ENCODE measurements at regions not wholly inside any gene's neighbourhood (a gene's known extent, or its start where the extent isn't known, plus 50 kb on each side); places are given as distances from the start of the nearest gene placed in this dataset.

DNA sequence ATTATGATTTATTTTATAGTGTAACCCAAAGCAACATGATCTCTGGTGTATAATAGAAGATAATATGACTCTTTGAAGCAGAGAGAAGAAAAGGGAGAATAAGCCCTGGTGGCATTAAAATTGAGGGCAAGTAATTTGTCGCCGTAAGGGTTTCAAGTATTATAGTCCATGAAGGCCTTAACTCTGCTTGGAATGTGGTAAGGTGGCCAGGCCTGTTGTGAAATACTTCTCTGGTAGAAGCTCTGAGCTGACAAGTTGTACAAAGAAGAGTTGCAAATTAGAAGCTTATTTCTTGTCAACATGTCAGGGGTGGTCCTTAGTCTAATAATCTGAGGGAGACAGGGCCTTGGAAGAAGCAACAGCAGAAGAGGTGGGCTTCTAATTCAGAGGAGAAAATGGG lies 151.7 kb upstream of the HHIP start:
- DNase-seq, result no peak

DNA sequence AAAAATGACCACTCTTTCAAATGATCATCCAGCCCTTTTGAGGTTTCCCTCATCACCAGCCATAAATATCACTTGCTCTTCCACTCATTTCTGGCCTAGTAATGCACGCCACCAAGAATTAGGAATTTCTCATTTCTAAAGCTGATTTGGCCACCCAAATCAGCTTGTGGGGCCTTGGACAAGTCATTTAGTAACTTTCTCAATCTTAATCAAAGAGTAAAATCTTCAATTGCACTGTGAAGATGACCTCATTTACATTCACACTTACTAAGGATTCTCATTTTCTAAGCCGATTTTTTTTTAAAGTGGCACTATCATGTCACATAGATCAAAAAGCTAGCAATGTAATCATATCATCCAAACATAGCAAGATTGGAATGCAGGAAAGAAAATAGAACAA lies 150.0 kb upstream of the HHIP start:
- DNase-seq, result no peak

DNA sequence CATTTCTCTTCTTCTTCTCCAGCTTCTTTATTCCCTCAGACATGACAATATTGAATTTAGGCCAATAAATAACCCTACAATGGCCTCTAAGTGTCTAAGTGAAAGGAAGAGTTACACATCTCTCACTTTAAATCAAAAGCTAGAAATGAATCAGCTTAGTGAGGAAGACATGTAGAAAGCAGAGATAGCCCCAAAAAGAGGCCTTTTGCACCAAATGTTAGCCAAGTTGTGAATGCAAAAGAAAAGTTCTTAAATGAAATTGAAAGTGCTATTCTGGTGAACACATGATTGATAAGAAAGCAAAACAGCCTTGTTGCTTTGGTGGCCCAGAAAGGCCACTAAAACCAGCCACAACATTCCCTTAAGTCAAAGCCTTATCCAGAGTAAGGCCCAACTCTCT lies 146.2 kb upstream of the HHIP start:
- no peak for DNase-seq

DNA sequence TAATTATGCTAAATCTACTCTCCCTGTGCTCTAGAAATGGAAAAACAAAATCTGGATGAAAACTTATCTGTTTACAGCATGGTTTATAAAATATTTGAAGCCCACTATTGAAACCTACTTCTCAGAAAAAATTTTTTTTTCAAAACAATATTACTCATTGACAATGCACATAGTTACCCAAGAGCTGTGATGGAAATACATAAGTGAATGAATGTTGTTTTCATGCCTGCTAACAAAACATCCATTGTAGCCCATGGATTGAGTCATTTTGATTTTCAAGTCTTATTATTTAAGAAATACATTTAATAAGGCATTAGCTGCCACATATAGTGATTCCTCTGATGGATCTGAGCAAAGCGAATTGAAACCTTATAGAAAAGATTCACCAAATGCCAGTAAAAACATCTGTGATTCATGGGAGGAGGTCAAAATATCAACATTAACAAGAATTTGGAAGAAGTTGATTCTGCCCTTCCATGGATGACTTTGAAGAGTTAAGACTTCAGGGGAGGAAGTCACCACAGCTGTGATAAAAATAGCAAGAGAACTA lies 144.7 kb upstream of the HHIP start:
- peak; percentile 35 for DNase-seq

DNA sequence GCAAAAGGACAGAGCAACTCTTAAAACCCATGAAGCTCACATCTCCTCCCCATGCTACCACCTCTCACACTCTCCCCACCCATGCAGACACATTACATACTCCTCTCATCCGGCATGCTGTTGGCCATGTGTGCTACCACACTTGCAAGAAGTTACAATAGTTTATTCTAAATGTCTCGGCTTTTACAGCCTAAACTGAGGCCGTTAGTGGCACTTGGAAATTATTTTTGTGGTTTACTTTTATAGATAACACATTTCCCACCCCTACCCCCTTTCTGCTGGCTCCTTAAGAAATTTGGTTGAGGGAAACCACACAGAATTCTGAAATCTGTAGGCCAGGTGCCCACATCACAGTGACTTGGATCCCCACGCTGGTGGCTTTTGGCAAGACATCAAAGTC lies 141.1 kb upstream of the HHIP start:
- DNase-seq, result no peak

DNA sequence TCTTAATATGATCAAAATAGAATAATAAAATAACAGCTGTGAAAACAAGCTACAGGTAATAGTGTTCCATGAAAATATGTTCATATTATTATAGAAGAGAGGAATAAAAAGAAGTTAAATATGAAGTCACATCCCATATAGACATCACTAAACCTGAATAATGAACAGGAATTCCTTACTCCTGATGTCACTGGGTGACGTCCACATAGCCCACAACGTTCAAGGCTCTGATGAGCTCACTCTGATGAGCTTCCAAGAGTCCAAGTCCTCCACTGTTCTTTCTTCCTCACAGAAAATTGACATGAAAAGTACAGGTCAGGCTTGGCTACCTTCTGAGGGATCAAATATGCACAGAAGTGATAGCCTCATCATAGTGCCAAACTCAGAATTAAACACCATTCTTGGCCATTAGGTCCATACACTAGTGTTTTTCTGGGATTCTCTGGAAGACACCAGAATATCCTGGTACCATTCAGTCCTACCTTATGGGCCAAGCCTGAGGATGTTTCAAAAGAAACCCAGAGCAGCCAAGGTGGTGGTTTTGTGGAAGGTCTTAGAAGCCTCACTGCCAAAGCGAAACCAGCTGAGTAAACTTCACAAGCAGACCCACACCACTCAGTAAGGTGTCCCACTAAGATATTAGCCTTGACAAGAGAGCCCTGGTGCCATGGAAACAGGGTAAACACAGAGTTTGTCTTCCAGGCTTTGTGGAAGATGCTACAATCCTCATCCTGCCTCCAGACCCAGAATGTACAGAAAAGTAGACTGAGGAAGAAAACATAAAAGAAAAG lies 138.4 kb upstream of the HHIP start:
- DNase-seq, result peak; percentile 49

DNA sequence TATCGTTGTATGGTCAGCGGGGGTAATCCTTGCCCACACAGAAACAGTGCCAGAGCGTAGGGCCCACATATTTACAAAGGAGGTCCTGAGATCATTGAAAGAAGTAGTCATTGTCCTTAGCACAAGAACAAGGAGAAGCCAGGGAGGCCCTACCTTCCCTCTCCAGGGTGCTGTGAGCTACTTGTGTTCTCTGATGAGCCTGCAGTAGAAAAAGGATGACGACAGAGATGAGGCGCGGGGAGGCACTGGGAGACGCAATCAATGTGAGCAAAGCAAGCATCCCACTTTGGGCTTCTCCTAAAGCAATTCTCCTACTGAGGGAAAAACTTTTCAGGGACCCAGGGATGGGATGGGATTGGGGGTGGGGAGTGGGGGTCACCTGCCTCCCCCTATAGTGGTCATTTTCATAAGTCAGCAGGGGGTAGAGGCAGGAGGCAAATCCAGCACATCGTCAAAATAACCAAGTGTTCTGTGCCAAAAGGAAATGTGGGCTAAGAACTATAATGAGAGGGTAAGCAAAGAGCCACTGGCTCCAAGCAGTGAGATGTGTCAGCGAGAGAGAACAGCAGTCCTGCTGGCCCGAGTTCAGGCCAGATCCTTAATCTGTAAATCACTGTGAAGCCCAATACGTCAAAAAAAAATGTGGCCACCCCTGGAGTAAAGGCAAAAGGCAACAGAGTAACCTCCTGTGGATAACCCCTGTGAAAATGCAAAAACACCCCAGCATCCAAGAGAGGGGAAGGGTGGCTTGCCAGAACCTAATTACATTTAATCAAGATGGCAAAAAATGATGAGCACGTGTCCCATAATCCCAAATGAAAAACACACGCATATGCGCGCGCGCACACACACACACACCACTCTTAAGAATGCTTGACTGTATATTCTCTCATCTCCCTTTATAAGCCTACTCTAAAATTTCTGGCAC lies 136.6 kb upstream of the HHIP start:
- peak; percentile 17 for DNase-seq

DNA sequence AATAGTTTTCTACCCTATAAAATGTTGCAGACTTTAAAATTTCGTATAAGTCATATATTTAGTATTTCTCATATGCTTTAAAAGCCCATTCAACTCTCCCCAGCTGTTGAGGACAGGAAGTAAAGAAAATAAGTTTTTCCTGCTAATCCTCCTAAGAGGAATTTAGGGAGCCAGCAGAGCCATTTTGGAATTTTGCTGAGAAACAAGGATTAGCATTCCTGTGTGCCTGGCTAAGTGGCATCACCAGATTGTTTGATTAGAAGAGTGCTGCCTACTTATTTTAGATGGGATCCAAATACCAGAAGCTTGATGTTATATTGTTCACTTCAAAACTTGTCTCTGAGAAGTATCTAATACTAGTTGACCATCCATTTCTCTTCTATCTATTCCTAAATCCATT lies 131.2 kb upstream of the HHIP start:
- DNase-seq, result no peak

DNA sequence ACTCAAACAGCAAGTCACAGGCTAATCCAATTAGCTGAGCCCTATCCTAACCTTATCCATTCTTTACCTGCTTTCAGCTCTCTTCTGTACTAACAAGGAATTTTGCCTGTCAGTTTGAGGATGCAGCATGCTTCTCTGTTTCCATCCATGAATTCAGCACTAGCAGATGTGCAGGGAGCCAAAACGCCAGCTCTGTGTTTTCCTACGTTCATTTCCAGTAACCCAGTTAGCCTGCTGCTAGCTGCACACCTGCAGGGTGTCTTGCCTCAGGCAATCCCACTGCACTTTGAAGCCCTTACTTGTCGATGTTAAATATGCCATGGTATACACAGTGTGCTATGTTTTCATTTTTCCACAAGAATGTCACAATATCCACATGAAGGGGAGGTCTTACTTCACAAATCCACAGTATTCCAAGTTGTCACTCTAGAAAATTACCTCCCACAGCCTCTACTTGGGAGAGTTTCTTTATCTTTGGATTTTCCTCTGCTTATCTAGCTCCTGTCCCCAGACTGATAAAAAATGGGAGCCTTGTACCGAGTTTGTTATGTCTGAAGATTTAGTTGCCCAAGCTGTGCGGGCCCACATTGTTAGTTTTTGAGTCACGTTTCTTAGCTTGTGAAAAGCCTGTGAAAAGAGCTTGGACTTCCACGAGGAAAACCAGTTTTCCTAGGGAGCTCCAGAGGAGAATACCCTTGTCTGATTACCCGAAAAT lies 127.6 kb upstream of the HHIP start:
- DNase-seq, result peak; percentile 25

DNA sequence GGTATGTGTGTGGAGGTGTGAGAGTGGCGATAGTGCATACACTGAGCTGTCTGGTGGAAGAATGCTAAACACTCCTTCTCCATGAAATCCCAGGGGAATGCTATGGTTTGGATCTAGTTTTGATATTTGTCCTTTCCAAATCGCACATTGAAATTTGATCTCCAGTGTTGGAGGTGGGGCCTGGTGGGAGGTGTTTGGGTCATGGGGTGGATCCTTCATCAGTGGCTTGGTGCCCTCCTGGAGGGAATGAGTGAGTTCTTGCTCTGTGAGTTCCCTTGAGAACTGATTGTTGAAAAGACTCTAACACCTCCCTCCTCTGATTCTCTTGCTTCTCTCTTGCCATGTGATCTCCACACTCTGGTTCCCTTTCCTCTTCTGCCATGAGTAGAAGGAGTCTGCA lies 114.1 kb upstream of the HHIP start:
- DNase-seq, result no peak

DNA sequence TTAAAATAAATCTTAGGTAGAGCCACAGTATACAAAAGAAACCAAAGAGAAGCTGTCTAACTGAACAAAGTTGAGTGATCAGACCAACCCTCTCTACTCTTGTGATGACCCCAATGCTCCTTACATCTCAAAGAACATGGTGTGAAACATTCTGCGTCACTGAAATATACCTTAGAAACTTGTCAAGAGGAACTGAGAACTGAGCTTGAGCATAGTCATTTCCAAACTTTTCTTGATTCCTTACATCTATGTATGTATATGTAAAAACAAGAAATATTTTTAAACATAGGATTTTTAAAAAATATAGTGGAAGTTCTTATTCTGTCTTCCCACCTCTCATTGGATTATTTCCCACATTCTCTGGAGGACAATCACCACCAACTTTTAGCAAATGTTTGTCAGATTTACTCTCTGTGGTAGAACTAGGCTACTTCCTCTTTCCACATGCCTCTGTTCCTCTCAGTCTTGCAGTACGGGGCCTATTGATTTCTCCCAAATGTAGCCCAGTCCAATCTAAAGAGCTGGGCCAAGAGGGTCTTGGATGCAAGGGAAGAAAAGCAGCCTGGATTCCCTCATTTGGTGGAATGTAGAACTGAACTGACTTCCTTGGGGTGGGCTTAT lies 98.2 kb upstream of the HHIP start:
- no peak for DNase-seq

DNA sequence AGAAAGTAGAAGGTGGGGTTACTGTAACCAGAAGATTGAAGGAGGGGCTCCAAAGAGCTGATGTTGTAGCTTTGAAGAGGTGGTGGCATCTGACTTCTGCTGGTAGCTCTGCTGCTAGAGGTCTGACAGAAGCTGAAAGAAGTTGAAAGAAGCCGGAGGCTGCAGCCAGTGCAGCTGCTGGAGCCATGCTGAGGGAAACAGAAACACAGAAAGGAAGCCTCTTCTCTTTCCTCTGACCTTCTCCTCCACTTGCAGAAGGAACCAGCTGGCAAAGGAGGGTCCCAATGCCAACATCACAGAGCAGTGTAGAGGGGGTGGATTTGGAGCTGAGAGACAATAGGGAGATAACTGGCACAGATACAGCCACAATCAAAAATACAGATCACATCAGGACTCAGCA lies 89.3 kb upstream of the HHIP start:
- DNase-seq, result no peak

DNA sequence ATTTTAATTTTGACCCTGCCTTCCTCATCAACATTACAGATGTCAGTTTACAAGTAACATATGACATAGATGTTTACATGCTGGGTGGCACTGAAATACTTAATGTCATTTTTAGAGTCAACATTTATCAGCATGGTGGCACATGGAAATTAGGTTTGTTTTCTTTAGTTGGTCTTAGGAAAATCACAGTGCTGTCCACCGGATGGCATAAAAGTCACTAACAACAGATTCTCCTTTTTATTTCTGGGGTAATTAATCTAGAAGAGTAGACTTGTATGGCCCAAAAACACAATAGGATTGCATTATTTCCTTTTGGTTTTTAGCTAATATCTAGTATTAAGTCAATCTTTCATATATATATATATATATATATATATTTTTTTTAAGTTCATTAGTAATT lies 88.6 kb upstream of the HHIP start:
- DNase-seq, result peak; percentile 16

DNA sequence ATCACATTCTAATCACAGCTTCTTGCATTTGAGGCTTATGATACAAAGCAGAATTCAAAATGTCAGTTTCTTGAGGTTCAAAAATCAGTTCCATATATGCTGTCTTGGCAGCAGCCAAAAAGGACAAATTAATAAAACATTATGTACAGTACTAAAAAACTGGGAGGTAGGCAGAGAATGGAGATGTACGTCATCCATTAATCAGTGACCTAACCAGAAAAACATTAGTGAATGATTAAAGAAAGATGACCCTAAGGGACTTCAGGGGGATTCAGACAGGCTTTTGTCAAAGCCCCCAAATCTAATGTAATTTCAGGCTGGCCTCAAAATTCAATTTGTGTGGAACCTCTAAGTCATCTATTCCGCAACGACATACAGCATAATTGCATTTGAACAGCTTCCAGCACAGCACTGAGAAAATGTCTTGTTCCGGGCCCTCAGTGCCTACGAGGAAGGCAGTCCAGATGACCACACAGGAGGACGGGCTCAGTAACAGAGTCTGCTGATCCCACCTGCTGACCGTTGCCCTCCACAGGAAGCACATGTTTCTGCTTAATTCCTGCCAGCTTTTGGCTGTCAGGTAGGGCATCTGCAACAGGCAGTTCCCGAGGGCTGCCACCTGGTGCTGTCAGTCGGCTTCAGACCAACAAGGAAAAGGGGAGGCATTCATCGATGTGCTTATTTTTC lies 83.8 kb upstream of the HHIP start:
- DNase-seq, result no peak

DNA sequence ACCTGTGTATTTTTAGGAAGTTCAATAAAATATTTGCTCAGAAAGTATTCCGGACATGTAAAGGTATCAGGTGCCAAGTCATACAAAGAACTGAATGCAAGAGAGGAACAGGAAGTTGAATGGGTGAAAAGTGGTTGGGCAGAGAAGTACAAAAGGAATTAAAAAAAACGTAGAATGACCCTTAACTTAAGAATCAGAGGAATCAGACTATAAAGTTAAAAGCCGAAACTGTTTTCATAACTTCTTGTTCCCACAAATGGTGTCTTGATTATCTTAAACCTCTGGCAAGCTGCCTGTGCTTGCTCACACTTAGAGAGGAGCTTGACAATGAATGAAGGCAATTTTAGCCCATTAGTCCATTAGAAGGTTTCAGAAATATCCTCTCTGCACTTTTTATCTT lies 81.6 kb upstream of the HHIP start:
- peak; percentile 58 for DNase-seq

DNA sequence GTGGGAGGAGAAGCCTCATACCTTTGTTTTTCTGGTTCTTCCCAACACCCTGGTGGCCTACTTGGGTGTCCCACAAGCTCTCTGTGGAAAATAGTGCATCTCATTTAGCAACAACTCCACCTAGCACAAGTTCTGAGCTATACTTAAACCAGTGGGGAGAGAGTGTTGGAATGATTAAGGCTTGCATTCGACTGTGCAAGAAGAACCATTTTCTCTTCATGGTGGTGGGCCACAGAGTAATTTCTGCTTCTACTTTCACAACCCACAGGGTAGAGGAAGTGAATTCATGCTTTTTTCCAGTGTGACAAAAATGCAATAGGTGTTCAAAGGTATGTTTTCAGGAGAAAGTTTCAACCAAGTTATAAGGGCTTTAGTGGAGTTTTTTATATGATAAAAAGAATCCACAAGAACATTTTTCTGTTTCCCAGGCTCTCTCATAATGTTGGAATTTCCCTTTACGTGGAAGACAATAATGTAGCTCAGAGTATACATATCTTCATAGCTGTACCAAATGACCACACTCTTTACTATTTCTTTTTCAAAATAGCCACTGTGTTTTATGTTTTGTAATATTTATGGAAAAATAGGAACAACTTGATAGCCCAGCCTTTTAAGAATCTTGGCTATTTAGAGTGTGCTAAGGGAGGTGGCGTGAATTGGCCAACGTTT lies 80.3 kb upstream of the HHIP start:
- DNase-seq, result peak; percentile 87

DNA sequence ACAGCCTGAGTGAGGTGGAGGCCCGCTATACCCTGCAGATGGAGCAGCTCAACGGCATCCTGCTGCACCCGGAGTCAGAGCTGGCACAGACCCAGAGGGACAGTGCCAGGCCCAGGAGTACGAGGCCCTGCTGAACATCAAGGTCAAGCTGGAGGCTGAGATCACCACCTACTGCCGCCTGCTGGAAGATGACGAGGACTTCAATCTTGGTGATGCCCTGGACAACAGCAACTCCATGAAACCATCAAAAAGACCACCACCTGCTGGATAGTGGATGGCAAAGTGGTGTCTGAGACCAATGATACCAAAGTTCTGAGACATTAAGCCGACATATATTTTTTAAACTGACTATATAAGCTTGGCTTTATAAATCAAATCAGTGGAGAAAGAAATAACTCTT lies 73.3 kb upstream of the HHIP start:
- DNase-seq, result no peak

DNA sequence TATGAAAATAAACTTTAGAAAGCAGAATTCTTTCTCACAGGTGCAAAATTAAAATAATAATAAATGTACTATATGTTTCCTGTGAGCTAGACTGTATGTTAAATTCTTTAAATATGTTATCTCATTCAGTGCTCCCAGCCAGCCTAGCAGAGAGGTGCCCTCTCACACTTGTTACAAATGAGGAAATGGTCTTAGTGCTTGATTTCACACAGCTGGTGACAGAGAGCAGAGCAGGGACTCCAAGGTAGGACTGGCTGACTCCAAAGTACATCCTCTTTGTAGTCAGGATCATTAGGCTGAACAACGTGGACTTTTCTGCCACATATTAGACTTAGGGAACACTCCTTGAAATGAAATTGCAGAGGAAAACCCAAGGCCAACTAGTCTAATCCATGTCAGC lies 72.0 kb upstream of the HHIP start:
- no peak for DNase-seq

DNA sequence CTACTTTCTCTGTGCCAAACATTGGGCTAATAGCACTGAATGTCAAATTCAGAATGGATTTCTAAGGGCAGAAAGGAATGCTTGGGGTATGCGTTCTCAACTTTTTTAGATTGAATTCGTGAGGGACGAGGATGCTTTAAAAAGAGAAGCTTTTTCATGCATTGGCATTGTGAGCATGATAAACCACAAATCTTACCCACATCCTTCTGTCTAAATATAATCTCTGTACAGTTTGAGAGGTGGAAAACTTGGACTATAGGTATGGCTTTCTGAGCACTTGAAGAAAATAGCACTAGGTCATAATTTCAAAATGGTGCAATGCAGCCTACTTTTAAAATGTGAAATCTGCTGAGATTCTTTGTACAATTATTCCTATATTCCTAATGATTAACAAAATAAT lies 71.4 kb upstream of the HHIP start:
- no peak for DNase-seq

DNA sequence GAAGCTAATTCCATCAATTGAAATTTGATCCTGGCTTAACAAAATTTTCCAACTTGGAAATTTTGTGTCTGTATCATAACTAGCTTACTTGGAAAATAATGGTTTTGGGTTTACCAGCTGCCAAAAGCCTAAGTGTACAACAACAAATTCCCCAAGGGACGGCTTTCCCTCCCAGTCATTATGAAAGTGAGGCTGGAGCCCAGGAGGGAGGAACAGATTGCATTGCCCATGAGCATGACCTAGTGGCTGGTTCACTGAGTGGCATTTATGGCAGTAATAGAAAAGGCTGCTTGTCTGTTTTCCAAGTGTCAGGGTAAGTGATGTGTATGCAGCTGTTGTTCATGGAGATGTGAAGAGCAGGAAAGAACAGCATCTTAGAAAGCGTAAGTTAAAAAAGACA lies 70.8 kb upstream of the HHIP start:
- DNase-seq, result peak; percentile 62

DNA sequence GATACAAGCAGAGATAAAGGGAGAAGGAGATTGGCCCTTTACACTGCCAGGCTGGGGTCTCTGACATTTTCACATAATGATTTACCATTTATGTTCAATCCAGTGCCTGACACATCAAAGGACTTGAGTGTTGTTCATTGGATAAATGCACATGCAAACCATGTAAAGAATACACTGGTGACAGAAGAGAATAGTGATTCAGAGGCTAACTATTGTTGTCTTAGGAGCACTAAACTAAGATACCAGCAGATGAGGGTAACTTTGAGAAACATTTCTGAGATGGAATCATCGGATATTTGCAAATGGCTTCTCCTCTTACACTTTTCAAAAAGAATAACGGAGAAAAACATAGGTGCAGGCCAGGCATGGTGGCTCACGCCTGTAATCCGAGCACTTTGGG lies 67.3 kb upstream of the HHIP start:
- DNase-seq, result peak; percentile 93

Data from fibroblast of skin of back (primary cell).